ENCODE measurements at regions not wholly inside any gene's neighbourhood (a gene's known extent, or its start where the extent isn't known, plus 50 kb on each side); places are given as distances from the start of the nearest gene placed in this dataset.

GRCh38 chr10:108290823-108291222, 1126.3 kb upstream of the SORCS1 start:
- no peaks in the 10 kb centered on the region for H3K36me3 Mint-ChIP-seq (ENCODE audit: low read depth)

GRCh38 chr10:108275895-108276685, 1111.6 kb upstream of the SORCS1 start:
- Mint-ChIP-seq H3K4me1 (ENCODE audit: low read depth) (no peaks in the 10 kb centered on the region), H3K27ac (no peak overlapping the region), H3K27me3 (no peaks in the 10 kb centered on the region), H3K9me3 (peaks cover 7% of the 10 kb centered on the region), H3K36me3 (ENCODE audit: low read depth) (no peaks in the 10 kb centered on the region), H3K4me3 (no peak overlapping the region)

More at GRCh38 chr10:108290823-108291222, 1126.3 kb upstream of the SORCS1 start:
- Mint-ChIP-seq H3K4me1 (ENCODE audit: low read depth) (no peaks in the 10 kb centered on the region), H3K9me3 (peaks cover 13% of the 10 kb centered on the region), H3K27ac (no peak overlapping the region), H3K27me3 (no peaks in the 10 kb centered on the region), H3K4me3 (no peak overlapping the region)

- H3K9me3 Mint-ChIP-seq = peaks cover 4% of the 10 kb centered on the region
- no peaks in the 10 kb centered on the region for H3K36me3 Mint-ChIP-seq (ENCODE audit: low read depth)
- H3K27ac Mint-ChIP-seq = no peak overlapping the region
- H3K4me1 Mint-ChIP-seq (ENCODE audit: low read depth) = no peaks in the 10 kb centered on the region
- no peaks in the 10 kb centered on the region for H3K27me3 Mint-ChIP-seq
- no peak overlapping the region for H3K4me3 Mint-ChIP-seq
Observed at GRCh38 chr10:108260383-108260906, 1095.9 kb upstream of the SORCS1 start.

GRCh38 chr10:108254089-108254488, 1089.6 kb upstream of the SORCS1 start:
- Mint-ChIP-seq H3K9me3 (peaks cover 3% of the 10 kb centered on the region), H3K27ac (no peak overlapping the region), H3K27me3 (no peaks in the 10 kb centered on the region), H3K4me1 (ENCODE audit: low read depth) (no peaks in the 10 kb centered on the region), H3K4me3 (no peak overlapping the region), H3K36me3 (ENCODE audit: low read depth) (no peaks in the 10 kb centered on the region)

- Mint-ChIP-seq H3K36me3 (ENCODE audit: low read depth) (no peaks in the 10 kb centered on the region), H3K4me1 (ENCODE audit: low read depth) (no peaks in the 10 kb centered on the region)
Observed at GRCh38 chr10:108252771-108253170, 1088.3 kb upstream of the SORCS1 start.

GRCh38 chr10:108250936-108251620, 1086.6 kb upstream of the SORCS1 start:
- Mint-ChIP-seq H3K27me3 (no peaks in the 10 kb centered on the region), H3K27ac (no peak overlapping the region), H3K9me3 (peaks cover 3% of the 10 kb centered on the region), H3K4me3 (no peak overlapping the region), H3K4me1 (ENCODE audit: low read depth) (no peaks in the 10 kb centered on the region), H3K36me3 (ENCODE audit: low read depth) (no peaks in the 10 kb centered on the region)

More at GRCh38 chr10:108252771-108253170, 1088.3 kb upstream of the SORCS1 start:
- H3K4me3 Mint-ChIP-seq = no peak overlapping the region
- H3K9me3 Mint-ChIP-seq = peaks cover 3% of the 10 kb centered on the region
- no peak overlapping the region for H3K27ac Mint-ChIP-seq
- no peaks in the 10 kb centered on the region for H3K27me3 Mint-ChIP-seq

- H3K4me1 Mint-ChIP-seq (ENCODE audit: low read depth) = no peaks in the 10 kb centered on the region
- H3K36me3 Mint-ChIP-seq (ENCODE audit: low read depth) = no peaks in the 10 kb centered on the region
- no peaks in the 10 kb centered on the region for H3K27me3 Mint-ChIP-seq
- peaks cover 3% of the 10 kb centered on the region for H3K9me3 Mint-ChIP-seq
- H3K4me3 Mint-ChIP-seq = no peak overlapping the region
- no peak overlapping the region for H3K27ac Mint-ChIP-seq
Observed at GRCh38 chr10:108249940-108250339, 1085.4 kb upstream of the SORCS1 start.

- no peaks in the 10 kb centered on the region for H3K36me3 Mint-ChIP-seq (ENCODE audit: low read depth)
- H3K27me3 Mint-ChIP-seq = no peaks in the 10 kb centered on the region
- peaks cover 9% of the 10 kb centered on the region for H3K9me3 Mint-ChIP-seq
- no peak overlapping the region for H3K4me3 Mint-ChIP-seq
- no peak overlapping the region for H3K27ac Mint-ChIP-seq
- H3K4me1 Mint-ChIP-seq (ENCODE audit: low read depth) = no peaks in the 10 kb centered on the region
Observed at GRCh38 chr10:108244443-108245228, 1080.1 kb upstream of the SORCS1 start.

GRCh38 chr10:108241166-108241565, 1076.7 kb upstream of the SORCS1 start:
- no peaks in the 10 kb centered on the region for H3K27me3 Mint-ChIP-seq
- no peaks in the 10 kb centered on the region for H3K36me3 Mint-ChIP-seq (ENCODE audit: low read depth)
- no peak overlapping the region for H3K4me3 Mint-ChIP-seq
- H3K9me3 Mint-ChIP-seq = peaks cover 9% of the 10 kb centered on the region
- no peaks in the 10 kb centered on the region for H3K4me1 Mint-ChIP-seq (ENCODE audit: low read depth)
- no peak overlapping the region for H3K27ac Mint-ChIP-seq

- H3K4me1 Mint-ChIP-seq (ENCODE audit: low read depth) = no peaks in the 10 kb centered on the region
- peaks cover 3% of the 10 kb centered on the region for H3K9me3 Mint-ChIP-seq
- H3K36me3 Mint-ChIP-seq (ENCODE audit: low read depth) = no peaks in the 10 kb centered on the region
- no peak overlapping the region for H3K27ac Mint-ChIP-seq
- H3K27me3 Mint-ChIP-seq = no peaks in the 10 kb centered on the region
- H3K4me3 Mint-ChIP-seq = no peak overlapping the region
Observed at GRCh38 chr10:108238261-108238660, 1073.8 kb upstream of the SORCS1 start.

GRCh38 chr10:108230478-108231170, 1066.1 kb upstream of the SORCS1 start:
- no peaks in the 10 kb centered on the region for H3K36me3 Mint-ChIP-seq (ENCODE audit: low read depth)
- H3K4me3 Mint-ChIP-seq = no peak overlapping the region
- no peak overlapping the region for H3K27ac Mint-ChIP-seq
- H3K27me3 Mint-ChIP-seq = no peaks in the 10 kb centered on the region
- no peaks in the 10 kb centered on the region for H3K4me1 Mint-ChIP-seq (ENCODE audit: low read depth)
- peaks cover 3% of the 10 kb centered on the region for H3K9me3 Mint-ChIP-seq

- no peak overlapping the region for H3K27ac Mint-ChIP-seq
- H3K4me3 Mint-ChIP-seq = no peak overlapping the region
- no peaks in the 10 kb centered on the region for H3K36me3 Mint-ChIP-seq (ENCODE audit: low read depth)
- H3K4me1 Mint-ChIP-seq (ENCODE audit: low read depth) = no peaks in the 10 kb centered on the region
- no peaks in the 10 kb centered on the region for H3K27me3 Mint-ChIP-seq
- H3K9me3 Mint-ChIP-seq = peaks cover 5% of the 10 kb centered on the region
Observed at GRCh38 chr10:108208732-108209131, 1044.2 kb upstream of the SORCS1 start.

- Mint-ChIP-seq H3K27ac (no peak overlapping the region), H3K4me1 (ENCODE audit: low read depth) (no peaks in the 10 kb centered on the region), H3K27me3 (no peaks in the 10 kb centered on the region), H3K4me3 (no peak overlapping the region), H3K9me3 (peaks cover 5% of the 10 kb centered on the region), H3K36me3 (ENCODE audit: low read depth) (no peaks in the 10 kb centered on the region)
Observed at GRCh38 chr10:108208038-108208437, 1043.5 kb upstream of the SORCS1 start.

- H3K27ac Mint-ChIP-seq = no peak overlapping the region
- H3K4me1 Mint-ChIP-seq (ENCODE audit: low read depth) = no peaks in the 10 kb centered on the region
- no peak overlapping the region for H3K4me3 Mint-ChIP-seq
- peaks cover 6% of the 10 kb centered on the region for H3K9me3 Mint-ChIP-seq
- no peaks in the 10 kb centered on the region for H3K36me3 Mint-ChIP-seq (ENCODE audit: low read depth)
- H3K27me3 Mint-ChIP-seq = no peaks in the 10 kb centered on the region
Observed at GRCh38 chr10:108204528-108205305, 1040.2 kb upstream of the SORCS1 start.
